HL-60 (cell line): ENCODE measurements at regions not wholly inside any gene's neighbourhood (a gene's known extent, or its start where the extent isn't known, plus 50 kb on each side); places are given as distances from the start of the nearest gene placed in this dataset.

Source experiments
- GABPA ChIP-seq: IDR thresholded peaks from 2 replicates; pipeline ENCODE4 v1.6.1; 2012; ENCODE audit warnings: low read depth
- POLR2AphosphoS5 ChIP-seq: IDR thresholded peaks from 2 replicates; pipeline ENCODE4 v1.6.1; 2012; ENCODE audit warnings: low read depth
- REST ChIP-seq: IDR thresholded peaks from 2 replicates; pipeline ENCODE4 v1.6.1; 2012; ENCODE audit warnings: low read depth; ENCODE audit not compliant: insufficient replicate concordance
- SPI1 ChIP-seq: IDR thresholded peaks from 2 replicates; pipeline ENCODE4 v1.6.1; 2012; ENCODE audit warnings: low read depth, mild to moderate bottlenecking, borderline replicate concordance
- TF ChIP-seq, protein P1 (sequence below): IDR thresholded peaks from one replicate; pipeline ENCODE4 v1.5.1; 2011; ENCODE audit warnings: low read length, control low read depth, inconsistent platforms; ENCODE audit not compliant: insufficient read depth

DNA sequence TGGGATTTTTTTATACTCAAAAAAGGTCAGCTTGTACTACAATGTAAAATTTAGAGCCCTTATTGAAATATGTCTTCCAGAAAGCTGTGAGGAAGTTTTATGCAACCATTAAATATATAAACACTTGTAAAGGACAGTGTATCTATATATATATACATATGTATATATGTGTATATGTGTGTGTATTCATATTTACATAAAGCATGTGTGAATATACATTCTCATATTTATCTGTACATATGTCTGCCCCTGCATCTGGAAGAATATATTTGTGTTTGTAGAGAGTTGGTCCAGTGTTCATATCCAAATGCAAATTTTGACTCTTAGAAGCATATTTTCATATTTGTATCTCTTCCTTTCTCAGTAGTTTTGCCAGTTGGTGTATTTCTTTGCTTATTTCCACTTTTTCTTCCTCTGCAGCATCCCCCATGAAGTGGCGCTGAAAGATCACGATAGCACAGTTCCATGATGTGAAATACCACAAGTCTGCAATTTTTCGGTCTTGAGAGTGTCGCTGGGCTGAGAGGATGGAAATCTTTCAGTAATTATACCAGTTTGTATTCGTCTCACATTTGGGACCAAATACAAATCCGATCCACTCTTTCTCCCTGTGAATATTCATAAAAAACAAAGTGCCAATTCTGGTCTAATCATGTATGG lies 311.7 kb upstream of the DPH6 start:
- TF ChIP-seq, protein P1, sequence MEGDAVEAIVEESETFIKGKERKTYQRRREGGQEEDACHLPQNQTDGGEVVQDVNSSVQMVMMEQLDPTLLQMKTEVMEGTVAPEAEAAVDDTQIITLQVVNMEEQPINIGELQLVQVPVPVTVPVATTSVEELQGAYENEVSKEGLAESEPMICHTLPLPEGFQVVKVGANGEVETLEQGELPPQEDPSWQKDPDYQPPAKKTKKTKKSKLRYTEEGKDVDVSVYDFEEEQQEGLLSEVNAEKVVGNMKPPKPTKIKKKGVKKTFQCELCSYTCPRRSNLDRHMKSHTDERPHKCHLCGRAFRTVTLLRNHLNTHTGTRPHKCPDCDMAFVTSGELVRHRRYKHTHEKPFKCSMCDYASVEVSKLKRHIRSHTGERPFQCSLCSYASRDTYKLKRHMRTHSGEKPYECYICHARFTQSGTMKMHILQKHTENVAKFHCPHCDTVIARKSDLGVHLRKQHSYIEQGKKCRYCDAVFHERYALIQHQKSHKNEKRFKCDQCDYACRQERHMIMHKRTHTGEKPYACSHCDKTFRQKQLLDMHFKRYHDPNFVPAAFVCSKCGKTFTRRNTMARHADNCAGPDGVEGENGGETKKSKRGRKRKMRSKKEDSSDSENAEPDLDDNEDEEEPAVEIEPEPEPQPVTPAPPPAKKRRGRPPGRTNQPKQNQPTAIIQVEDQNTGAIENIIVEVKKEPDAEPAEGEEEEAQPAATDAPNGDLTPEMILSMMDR = no peak
- TF ChIP-seq REST (no peak), POLR2AphosphoS5 (no peak), GABPA (no peak), SPI1 (no peak)
